Activated CD8-positive, alpha-beta T cell treated with anti-CD3 and anti-CD28 coated beads for 36 hours (primary cell): ENCODE measurements at regions not wholly inside any gene's neighbourhood (a gene's known extent, or its start where the extent isn't known, plus 50 kb on each side); places are given as distances from the start of the nearest gene placed in this dataset.
"Not testable (repeated sequence)": the region's sequence is repeated elsewhere in the genome, so short reads cannot be mapped to it uniquely, and the experiment has no call there.

Experiments used
- ATAC-seq: fragments of 200-7000 bp; cut with Tn5 transposase; one replicate; pipeline ENCODE4 v1.10.0; 2021; ENCODE audit warnings: mild to moderate bottlenecking, moderate library complexity
- CTCF ChIA-PET: fragments of 350-600 bp; sonication (Branson Sonifier 250); formaldehyde crosslinking; loops from one replicate; lab custom pipeline; 2021; ENCODE audit warnings: antibody characterized with exemption; lab: Charles Lee
- POLR2A ChIA-PET: fragments of 350-600 bp; sonication (Branson Sonifier 250); formaldehyde crosslinking; loops from one replicate; lab custom pipeline; 2021; ENCODE audit warnings: antibody characterized with exemption; lab: Charles Lee
- DNase-seq: peaks from one replicate; pipeline ENCODE4 v3.0.0-alpha.2; 2020
- H3K27ac Mint-ChIP-seq: one replicate; pipeline ENCODE4 v1.8.0; 2021; ENCODE audit warnings: mild to moderate bottlenecking, mixed read lengths
- H3K27me3 Mint-ChIP-seq: one replicate; pipeline ENCODE4 v1.8.0; 2021; ENCODE audit warnings: mixed read lengths
- H3K36me3 Mint-ChIP-seq: one replicate; pipeline ENCODE4 v1.8.0; 2021; ENCODE audit warnings: low read depth, mixed read lengths
- H3K4me1 Mint-ChIP-seq: one replicate; pipeline ENCODE4 v1.8.0; 2021; ENCODE audit warnings: low read depth, mixed read lengths
- H3K4me3 Mint-ChIP-seq: one replicate; pipeline ENCODE4 v1.8.0; 2021; ENCODE audit warnings: mild to moderate bottlenecking, moderate library complexity, mixed read lengths
- H3K9me3 Mint-ChIP-seq: one replicate; pipeline ENCODE4 v1.8.0; 2021; ENCODE audit warnings: mixed read lengths
- intact Hi-C: fragments of 100-400 bp; cut with micrococcal nuclease; formaldehyde crosslinking; loops from one replicate; pipeline ENCODE4 v1.10.0; 2022
- TF ChIP-seq, protein P1 (sequence below): fragments of 200-600 bp; IDR thresholded peaks from one replicate; pipeline ENCODE4 v1.8.0; 2022; ENCODE audit warnings: antibody characterized with exemption, mild to moderate bottlenecking

DNA sequence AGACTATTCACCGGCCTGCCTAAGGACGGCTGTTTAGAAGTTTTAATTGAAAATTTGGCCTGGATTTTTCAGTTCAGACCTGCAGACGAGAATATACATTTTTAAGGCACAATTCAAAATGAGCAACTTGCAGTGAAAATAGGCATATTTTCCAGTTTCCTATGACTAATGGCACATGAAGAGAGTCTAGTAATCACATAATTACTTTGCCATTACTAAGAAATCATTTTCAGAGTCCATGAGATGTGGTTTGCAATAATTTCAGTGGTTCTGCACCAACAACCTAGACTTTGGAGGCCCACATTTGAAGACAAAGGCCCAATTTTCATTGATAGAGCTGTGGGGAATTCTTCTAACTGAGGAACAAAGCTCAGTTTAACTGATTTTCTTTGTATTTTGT is 205.3 kb downstream of the SOX2 start:
- H3K27me3 Mint-ChIP-seq = peaks cover 4% of the 10 kb centered on the region
- ChIA-PET CTCF (no interaction called here), POLR2A (no interaction called here)
- H3K4me1 Mint-ChIP-seq = no peaks in the 10 kb centered on the region
- H3K36me3 Mint-ChIP-seq = no peaks in the 10 kb centered on the region
- no peak for ATAC-seq
- H3K4me3 Mint-ChIP-seq = no peak overlapping the region
- H3K9me3 Mint-ChIP-seq = no peaks in the 10 kb centered on the region
- no peak for DNase-seq
- TF ChIP-seq, protein P1, sequence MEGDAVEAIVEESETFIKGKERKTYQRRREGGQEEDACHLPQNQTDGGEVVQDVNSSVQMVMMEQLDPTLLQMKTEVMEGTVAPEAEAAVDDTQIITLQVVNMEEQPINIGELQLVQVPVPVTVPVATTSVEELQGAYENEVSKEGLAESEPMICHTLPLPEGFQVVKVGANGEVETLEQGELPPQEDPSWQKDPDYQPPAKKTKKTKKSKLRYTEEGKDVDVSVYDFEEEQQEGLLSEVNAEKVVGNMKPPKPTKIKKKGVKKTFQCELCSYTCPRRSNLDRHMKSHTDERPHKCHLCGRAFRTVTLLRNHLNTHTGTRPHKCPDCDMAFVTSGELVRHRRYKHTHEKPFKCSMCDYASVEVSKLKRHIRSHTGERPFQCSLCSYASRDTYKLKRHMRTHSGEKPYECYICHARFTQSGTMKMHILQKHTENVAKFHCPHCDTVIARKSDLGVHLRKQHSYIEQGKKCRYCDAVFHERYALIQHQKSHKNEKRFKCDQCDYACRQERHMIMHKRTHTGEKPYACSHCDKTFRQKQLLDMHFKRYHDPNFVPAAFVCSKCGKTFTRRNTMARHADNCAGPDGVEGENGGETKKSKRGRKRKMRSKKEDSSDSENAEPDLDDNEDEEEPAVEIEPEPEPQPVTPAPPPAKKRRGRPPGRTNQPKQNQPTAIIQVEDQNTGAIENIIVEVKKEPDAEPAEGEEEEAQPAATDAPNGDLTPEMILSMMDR = no peak
- intact Hi-C loops = no loop called here
- H3K27ac Mint-ChIP-seq = no peak overlapping the region

DNA sequence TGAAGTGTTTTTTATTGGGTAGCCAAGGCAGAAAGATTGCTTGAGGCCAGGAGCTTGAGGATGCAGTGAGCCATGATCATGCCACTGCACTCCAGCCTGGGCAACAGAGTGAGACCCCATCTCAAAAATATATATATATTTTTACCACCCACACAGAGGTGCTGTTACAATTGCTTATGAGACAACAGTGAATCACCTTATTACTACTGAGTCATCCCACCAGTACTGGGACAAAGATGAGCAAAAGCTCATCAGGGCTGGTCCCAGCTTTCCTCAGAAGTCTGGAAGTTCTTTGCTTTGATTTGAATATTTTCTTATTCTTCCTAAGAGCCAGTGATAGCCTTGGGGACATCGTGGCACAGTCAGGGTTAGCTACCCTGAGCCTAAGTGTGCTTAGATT is 207.7 kb downstream of the SOX2 start:
- POLR2A ChIA-PET = no interaction called here
- intact Hi-C loops = no loop called here
- Mint-ChIP-seq H3K4me3 (no peak overlapping the region), H3K36me3 (no peaks in the 10 kb centered on the region), H3K27me3 (peaks cover 4% of the 10 kb centered on the region), H3K9me3 (no peaks in the 10 kb centered on the region), H3K27ac (no peak overlapping the region), H3K4me1 (no peaks in the 10 kb centered on the region)
- CTCF ChIA-PET = no interaction called here
- TF ChIP-seq, protein P1 = no peak
- no peak for DNase-seq
- no peak for ATAC-seq

DNA sequence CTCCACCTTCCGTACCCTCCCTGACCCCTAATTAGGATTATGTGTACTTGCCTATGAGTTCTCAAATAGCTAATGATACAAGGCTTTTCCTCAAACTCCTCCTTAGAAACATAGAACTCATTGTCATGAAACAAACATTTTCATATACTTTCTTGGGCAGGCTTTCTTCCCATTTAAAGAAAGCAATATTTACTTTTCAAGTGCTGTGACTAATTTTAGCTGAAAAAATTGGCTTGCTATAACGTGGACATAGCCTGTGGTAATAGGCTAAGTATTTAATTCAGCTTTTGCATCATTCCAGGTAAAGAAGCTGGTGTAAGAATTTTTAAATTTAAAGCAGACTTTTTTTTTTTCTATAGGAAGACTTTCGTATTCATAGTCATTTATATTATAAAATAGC is 208.7 kb downstream of the SOX2 start:
- no peak for DNase-seq
- ATAC-seq = no peak
- Mint-ChIP-seq H3K4me1 (no peaks in the 10 kb centered on the region), H3K9me3 (peaks cover 3% of the 10 kb centered on the region), H3K27ac (no peak overlapping the region), H3K4me3 (no peak overlapping the region), H3K36me3 (no peaks in the 10 kb centered on the region), H3K27me3 (peaks cover 4% of the 10 kb centered on the region)
- POLR2A ChIA-PET = no interaction called here
- CTCF ChIA-PET = no interaction called here
- TF ChIP-seq, protein P1 = no peak
- intact Hi-C loops = no loop called here

DNA sequence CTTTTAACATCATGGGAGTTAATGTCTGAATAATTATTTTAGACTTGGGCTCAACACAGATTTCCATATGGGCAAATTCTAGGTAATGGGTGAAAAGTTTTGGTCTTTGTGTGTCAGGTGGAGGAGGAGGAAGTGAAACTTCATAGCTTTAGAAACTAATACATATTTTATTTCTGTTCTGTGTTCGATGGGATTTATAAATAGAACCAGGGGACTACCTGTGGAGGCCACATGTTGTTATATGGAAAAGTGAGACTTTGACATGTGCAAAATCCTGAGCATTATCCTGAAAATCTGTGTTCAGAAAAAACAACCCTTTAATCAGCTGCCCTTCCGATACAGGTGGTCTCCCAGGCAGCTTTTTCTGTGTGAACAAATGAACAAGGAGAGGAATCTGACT is 209.5 kb downstream of the SOX2 start:
- DNase-seq = no peak
- no peaks in the 10 kb centered on the region for H3K36me3 Mint-ChIP-seq
- ATAC-seq = no peak
- no peak overlapping the region for H3K27ac Mint-ChIP-seq
- intact Hi-C loops = no loop called here
- H3K4me1 Mint-ChIP-seq = no peaks in the 10 kb centered on the region
- CTCF ChIA-PET = no interaction called here
- H3K27me3 Mint-ChIP-seq = peaks cover 4% of the 10 kb centered on the region
- TF ChIP-seq, protein P1 = no peak
- H3K4me3 Mint-ChIP-seq = no peak overlapping the region
- POLR2A ChIA-PET = no interaction called here
- peaks cover 5% of the 10 kb centered on the region for H3K9me3 Mint-ChIP-seq

DNA sequence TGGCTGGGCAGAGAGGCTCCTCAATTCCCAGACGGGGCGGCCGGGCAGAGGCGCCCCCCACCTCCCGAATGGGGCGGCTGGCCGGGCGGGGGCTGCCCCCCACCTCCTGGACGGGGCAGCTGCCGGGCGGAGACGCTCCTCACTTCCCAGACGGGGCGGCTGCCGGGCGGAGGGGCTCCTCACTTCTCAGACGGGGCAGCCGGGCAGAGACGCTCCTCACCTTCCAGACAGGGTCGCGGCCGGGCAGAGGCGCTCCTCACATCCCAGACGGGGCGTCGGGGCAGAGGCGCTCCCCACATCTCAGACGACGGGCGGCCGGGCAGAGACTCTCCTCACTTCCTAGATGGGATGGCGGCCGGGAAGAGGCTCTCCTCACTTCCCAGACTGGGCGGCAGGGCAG is 214.1 kb downstream of the SOX2 start:
- DNase-seq, H3K27ac Mint-ChIP-seq, H3K4me3 Mint-ChIP-seq, H3K27me3 Mint-ChIP-seq, H3K9me3 Mint-ChIP-seq, POLR2A ChIA-PET, ATAC-seq, intact Hi-C loops, H3K4me1 Mint-ChIP-seq, CTCF ChIA-PET, H3K36me3 Mint-ChIP-seq: not testable (repeated sequence)

DNA sequence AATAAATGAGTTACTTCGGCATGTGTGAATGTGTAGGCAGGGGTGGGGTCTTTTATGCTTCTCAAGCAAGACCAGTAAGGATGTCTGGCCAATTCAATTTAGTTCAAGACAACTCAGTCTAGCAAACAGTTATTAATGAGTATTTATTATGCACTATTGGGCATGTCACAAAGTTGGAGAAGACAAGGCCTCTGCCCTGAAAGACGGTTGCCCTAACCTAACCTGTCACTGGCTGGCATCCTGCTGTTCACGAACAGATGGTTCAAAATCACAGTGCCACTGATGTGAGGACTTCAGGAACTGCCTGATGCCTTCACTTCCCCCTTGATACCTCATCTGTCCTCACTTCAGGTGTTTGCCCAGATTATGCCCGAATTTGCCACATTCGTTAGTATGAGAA is 217.8 kb downstream of the SOX2 start:
- POLR2A ChIA-PET = interaction anchor here (0.6 kb wide), 1 partner anchor 132 kb away, joined by 3 read pairs; no protein-coding TSS in a partner anchor
- DNase-seq = no peak
- CTCF ChIA-PET = no interaction called here
- ATAC-seq = no peak
- Mint-ChIP-seq H3K27me3 (no peaks in the 10 kb centered on the region), H3K27ac (no peak overlapping the region), H3K9me3 (peaks cover 7% of the 10 kb centered on the region), H3K4me1 (no peaks in the 10 kb centered on the region), H3K4me3 (no peak overlapping the region), H3K36me3 (no peaks in the 10 kb centered on the region)
- TF ChIP-seq, protein P1 = no peak
- intact Hi-C loops = no loop called here
